Activated CD8-positive, alpha-beta memory T cell treated with anti-CD3 and anti-CD28 coated beads, Interleukin-2, amount 50 U/mL, for 1 hour (primary cell): ENCODE measurements at regions not wholly inside any gene's neighbourhood (a gene's known extent, or its start where the extent isn't known, plus 50 kb on each side); places are given as distances from the start of the nearest gene placed in this dataset.
A peak's percentile ranks its signal among the peaks of the same experiment; 100 is the strongest.
"Not testable (repeated sequence)": the region's sequence is repeated elsewhere in the genome, so short reads cannot be mapped to it uniquely, and the experiment has no call there.

ENCODE experiments used
- DNase-seq: peaks from one replicate; pipeline ENCODE4 v3.0.0-alpha.2; 2020; ENCODE audit errors: extremely low read depth

- DNase-seq, result not testable (repeated sequence)
Measured at GRCh38 chr20:25864963-25865714, 168.5 kb upstream of the ZNF337 start.

DNA sequence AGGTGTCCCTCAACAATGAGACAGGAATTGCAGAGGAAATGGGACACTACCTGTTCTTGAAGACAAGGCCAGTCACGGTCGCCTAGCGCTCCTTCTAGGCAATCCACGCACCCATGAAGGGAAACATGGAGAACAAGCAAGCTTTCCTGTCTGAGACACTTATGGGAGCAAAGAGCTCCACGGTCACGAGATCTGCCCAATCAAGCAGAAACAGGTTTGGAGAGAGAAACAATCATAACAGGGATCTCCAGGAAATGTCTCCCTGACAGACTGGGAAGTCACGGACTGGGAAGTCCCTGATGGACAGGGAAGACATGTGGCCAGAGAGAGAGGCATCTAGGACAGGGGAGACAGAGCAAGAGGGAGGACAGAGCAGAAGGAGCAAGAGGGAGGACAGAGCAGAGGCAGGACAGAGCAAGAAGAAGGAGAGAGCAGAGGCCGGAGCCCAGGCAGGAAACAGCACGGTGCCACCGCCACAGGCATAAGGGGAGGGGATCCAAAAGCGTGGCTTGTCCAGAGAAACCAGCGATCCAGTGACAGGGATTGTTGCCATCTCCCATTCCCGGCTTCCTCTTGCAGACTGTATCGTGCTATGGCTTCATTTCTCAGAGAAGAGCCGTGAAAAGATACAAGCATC, 167.8 kb upstream of the ZNF337 start:
- no peak for DNase-seq

GRCh38 chr20:25863536-25864325, 167.1 kb upstream of the ZNF337 start:
- DNase-seq, result no peak

DNA sequence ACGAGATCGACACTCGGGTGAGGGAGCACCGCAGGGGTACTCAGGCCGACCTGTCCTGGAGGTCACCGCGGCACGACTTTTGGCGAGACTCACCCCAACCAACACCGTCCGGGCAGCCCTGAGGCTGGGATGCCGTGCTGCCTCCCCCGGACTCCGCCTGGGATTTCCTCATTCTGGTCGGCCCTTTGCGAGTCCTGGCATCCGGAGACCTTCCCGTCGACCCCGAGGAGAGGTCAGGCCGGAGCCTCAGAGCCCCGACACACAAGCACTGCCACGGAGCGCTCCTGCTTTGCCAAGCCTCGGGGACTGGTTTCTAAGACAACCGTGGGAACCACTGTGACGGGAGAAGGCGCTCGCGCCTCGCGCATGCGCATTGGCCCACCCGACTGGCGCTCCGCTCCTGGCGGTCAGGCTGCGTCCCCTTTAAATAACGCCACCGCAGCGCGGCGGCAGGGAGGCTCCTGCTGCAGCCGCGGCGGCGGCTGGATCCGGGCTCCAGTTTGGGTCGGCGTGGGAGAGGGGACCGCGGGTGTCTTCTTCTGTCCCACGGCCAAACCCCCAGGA, 166.4 kb upstream of the ZNF337 start:
- DNase-seq, result peak; percentile 40

DNA sequence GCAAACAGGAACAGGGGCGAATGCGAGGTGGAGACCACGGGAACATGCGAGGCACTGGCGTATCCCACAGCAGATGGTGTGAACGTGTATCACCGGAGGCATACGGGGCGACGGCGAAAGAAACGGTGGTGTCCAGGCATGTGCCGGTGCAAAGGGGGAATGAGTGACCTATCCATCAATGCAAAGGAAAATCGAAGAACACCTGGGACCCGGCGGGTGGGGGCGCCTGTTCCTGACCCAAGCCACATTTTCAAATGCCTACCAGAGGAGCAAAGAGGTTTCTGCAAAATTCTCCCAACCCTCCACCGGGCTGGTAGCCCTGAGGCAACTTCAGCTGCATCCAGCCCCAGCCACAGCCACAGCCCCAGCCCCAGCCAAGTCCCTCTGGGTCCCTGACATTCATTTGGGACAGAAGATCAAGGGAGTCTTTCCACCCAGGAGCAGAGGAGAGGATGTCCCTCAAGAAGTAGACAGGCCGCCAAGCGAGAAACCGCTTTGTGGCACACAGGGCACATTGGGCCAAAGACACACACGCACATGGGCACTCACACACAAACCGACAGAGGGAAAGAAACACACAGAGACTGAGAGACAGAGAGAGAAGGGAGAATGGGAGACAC, 164.0 kb upstream of the ZNF337 start:
- no peak for DNase-seq

GRCh38 chr20:25859649-25860530, 163.2 kb upstream of the ZNF337 start:
- no peak for DNase-seq

DNA sequence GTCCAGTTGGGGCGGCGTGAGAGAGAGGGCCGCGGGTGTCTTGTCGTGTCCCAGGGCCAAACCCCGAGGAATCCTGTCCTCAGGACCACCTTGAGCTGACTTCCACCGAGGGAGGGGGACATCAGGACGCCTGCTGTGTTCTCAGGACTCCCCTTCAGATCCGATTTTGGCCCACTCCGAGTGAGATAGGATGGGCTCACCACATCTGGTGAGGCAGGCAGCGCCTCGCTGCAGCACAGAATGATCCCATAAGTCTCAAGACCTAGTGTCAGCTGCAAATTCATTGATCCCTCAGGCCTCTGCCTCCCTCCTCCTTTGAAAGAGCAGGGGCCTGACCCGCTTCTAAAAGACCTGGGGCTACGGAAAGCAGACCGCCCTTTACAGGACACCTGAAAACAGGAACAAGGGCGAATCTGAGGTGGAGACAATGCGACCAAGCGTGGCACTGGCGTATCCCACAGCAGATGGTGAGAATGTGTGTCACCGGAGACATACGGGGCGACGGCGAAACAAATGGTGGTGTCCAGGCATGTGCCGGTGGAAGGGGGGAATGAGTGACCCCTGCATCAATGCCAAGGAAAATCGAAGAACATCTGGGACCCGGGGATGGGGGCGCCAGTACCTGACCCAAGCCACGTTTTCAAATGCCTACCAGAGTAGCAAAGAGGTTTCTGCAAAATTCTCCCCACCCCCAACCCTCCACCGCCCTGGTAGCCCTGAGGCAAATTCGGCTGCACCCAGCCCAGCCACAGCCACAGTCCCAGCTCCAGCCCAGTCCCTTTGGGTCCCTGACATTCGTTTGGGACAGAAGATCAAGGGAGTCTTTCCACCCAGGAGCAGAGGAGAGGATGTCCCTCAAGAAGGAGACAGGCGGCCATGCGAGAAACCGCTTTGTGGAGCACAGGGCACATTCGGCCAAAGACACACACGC, 162.1 kb upstream of the ZNF337 start:
- DNase-seq, result no peak

GRCh38 chr20:25857091-25857788, 160.6 kb upstream of the ZNF337 start:
- DNase-seq, result not testable (repeated sequence)

DNA sequence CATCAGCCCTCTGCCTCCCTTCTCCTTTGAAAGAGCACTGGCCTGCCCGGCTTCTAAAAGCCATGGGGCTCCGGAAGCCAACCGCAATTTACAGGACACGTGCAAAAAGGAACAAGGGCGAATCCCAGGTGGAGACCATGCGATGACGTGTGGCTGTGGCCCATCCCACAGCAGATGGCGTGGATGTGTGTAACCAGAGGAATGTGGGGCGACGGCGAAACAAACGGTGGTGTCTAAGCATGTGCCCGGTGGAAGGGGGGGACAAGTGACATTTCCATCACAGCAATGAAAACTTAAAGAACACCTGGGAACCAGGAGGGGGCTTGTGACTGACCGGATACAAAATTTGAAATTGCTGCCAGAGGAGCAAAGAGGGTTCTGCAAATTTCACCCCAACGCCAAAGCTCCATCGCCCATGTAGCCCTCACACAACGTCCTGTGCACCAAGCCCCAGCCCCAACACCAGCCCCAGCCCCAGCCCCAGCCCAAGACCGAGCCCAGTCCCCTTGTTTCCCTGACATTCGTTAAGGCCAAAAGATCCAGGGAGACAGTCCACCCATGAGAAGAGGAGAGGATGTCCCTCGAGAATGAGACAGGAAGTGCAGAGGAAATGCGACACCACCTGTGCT, 159.7 kb upstream of the ZNF337 start:
- DNase-seq, result no peak

DNA sequence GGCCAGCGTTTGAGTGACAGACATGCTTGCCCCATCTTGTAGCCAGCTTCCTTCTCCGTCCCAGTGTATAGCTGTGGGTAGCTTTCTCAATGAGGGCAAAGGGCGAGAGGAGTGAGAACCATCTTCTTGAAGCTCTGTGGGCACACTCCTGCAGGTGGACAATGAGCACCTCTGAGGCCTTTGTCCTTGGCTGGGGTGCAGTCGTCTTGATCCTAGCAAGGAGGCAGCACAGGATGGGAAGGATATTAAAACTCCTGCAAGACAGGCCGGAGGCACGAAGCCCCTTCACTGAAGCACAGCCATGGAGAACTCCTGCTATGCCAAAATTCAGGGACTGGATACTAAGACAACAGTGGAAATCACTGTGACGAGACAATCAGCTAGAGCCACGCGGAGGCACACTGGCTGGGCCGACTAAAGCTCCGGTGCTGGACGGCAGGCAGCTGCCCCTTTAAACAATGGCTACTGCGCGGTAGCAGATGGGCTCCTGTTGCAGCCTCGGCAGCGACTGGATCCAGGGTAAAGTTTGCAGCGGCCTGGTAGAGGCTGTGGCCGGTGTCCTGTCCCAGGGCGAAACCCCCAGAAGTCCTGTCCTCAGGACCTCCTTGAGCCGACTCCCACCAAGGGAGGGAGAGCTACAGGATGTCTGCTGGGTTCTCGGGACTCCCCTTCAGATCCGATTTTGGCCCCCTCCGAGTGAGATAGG, 159.0 kb upstream of the ZNF337 start:
- not testable (repeated sequence) for DNase-seq

DNA sequence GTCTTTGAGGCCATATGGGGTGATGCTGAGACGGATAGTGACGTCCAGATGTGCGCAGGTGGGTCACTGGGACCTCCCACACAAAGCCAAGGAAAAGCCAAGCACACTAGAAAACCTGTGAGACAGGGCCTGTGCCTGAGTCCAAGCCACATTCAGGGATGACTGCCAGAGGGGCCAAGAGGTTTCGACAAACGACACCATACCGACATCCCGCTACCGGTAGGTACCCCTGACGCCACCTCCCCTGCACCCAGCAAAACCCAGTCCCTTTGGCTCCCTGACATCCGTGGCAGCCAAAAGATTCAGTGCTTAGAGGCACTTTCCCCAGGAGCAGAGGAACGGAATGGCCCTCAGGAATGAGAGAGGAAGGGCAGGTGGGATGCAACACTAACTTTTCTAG, 158.0 kb upstream of the ZNF337 start:
- DNase-seq, result not testable (repeated sequence)

GRCh38 chr20:25853718-25854388, 157.2 kb upstream of the ZNF337 start:
- DNase-seq, result peak; percentile 45

DNA sequence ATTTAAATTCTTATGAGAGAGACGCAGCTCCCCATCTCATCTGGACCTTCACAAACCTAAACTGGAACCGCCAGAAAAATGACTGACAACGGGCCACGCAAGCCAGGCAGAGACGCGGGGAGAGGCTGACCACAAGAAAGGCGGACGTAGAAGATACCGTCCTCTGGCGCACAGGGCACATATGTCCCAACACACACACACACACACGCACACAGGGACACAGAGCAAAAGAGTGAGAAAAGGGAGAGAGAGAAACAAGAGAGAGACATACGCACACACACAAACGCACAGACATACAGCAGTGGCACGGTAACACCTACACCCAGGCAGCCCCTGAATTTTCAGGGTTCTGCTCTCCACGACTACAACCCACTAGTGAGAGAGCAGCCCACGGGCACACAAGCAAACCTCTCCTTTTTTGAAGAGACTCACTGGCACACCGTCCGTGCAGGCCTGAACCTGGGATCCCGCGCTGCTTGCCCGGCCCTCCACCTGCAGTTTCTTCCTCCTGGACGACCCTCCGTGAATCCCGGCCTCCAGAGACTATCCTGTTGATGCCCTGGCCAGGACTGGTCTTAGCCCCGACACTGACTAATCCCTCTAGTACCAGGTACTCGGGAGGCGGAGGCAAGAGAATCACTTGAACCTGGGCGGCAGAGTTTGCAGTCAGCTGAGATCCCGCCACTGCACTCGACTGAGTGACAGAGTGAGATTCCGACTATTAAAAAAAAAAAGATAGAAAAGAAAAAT, 156.5 kb upstream of the ZNF337 start:
- not testable (repeated sequence) for DNase-seq

- not testable (repeated sequence) for DNase-seq
Measured at GRCh38 chr20:25850133-25850532, 153.5 kb upstream of the ZNF337 start.

- no peak for DNase-seq
Measured at GRCh38 chr20:25848222-25848621, 151.6 kb upstream of the ZNF337 start.

- not testable (repeated sequence) for DNase-seq
Measured at GRCh38 chr20:25844640-25845039, 148.0 kb upstream of the ZNF337 start.

- DNase-seq, result not testable (repeated sequence)
Measured at GRCh38 chr20:25813511-25813910, 116.9 kb upstream of the ZNF337 start.
